Left hindlimb (tissue), 1 donor: ENCODE measurements at regions not wholly inside any gene's neighbourhood (a gene's known extent, or its start where the extent isn't known, plus 50 kb on each side); places are given as distances from the start of the nearest gene placed in this dataset.
"Not testable (repeated sequence)": the region's sequence is repeated elsewhere in the genome, so short reads cannot be mapped to it uniquely, and the experiment has no call there.

Experiments
- DNase-seq: peaks from one replicate; pipeline ENCODE4 v3.0.0-alpha.2; 2018

GRCh38 chr21:24436236-24436635 lies 1171.0 kb downstream of the MRPL39 start:
- DNase-seq: no peak

DNA sequence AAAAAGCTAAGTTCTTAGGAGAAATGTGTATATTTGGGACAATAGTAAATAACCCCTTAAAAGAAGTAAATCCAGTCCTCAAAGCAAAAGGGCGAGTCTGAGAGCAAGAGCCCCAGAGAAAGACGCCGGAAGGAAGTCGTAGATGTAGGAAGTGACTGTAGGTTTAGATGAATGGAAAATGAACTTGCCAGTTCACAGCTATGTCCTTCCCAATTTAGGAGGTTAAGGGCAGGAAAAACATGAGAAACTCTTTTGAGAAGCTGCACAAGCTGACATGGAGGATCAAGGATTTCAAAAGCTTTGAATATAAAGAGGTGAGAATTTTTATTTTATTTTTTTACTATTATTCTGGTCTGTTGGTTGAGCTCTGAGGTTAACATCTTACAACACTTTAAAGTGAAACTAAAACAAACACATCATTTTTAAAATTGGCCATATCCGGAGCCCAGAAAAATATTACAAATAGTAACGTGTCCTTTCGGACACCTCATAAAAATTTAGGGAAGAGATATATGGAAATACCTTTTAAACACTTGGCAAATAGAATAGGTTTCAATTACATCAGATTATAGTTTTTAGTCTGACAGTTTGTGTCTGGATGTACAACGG lies 1178.6 kb downstream of the MRPL39 start:
- no peak for DNase-seq

- DNase-seq: no peak
Measured at GRCh38 chr21:24424776-24425175, 1182.5 kb downstream of the MRPL39 start.

DNA sequence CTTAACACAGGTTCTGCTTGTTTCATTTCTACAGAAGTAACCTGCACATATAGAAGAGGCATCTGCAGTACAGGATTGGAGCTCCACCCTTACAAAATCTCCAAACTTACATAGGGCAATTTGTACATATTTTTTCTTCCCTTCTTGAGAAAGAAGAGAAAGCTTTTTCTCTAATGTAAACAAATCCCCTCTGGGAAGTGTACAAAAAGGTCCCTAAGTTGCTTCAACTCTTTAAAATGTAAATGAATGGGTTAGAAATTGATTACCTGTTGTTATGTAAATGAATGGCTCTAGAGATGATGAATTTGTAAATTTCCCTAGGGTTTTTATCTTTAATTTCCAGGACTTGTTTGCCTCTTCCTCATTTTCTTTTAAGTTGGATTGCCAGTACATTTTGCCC lies 1183.7 kb downstream of the MRPL39 start:
- no peak for DNase-seq

DNA sequence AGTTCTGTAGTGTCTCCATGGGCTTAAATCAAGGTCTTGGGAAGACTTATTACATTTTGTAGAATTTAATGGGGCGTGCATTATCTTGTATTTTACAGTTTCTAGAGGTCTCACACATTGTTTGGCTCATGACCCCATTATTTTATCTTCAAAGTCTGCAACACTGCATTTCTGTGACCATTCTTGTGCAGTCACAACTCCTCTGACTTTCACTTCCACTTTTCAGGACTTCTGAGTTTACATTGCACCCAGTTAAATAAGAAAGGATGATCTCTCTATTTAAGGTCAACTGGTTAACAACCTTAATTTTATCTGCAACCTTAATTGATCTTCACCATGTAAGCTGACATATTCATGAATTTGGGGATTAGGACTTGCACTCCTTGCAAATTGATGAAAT lies 1186.6 kb downstream of the MRPL39 start:
- DNase-seq: no peak

- not testable (repeated sequence) for DNase-seq
Measured at GRCh38 chr21:24419641-24420040, 1187.6 kb downstream of the MRPL39 start.

GRCh38 chr21:24418671-24419070 lies 1188.6 kb downstream of the MRPL39 start:
- no peak for DNase-seq

- no peak for DNase-seq
Measured at GRCh38 chr21:24411429-24411828, 1195.9 kb downstream of the MRPL39 start.

DNA sequence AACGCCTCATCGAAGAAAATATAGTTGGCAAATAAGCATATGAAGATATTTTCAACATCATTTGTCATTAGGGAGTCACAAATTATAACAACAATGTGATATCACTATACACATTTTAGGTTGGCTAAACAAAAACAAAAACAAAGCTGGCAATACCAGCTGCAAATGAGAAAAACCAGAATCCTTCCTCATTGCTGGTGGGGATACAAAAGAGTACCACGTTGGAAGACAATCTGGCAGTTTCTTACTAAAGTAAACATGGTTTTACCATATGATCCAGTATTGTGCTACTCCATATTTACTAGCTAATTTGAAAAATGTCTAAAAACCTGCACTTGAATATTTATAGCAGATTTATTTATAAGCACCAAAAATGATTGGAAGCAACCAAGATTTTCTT lies 1204.1 kb downstream of the MRPL39 start:
- no peak for DNase-seq

- no peak for DNase-seq
Measured at GRCh38 chr21:24395320-24395923, 1211.9 kb downstream of the MRPL39 start.

DNA sequence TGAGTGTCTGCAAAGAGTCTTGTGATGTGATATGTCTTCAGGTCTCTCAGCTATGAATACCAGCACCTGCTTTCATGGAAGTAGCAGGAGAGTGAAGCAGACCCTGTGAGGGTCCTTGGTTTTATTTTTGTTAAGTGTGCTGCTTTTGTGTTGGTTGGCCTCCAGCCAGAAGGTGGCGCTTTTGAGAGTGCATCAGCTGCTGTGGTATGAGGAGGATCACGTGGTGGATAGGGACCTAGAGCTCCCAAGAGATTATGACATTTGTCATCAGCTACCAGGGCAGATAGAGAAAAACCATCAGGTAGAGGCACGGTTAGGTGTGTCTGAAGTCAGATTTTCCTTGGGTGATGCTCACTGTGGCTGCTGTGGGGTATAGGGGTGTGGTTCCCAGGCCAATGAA lies 1232.1 kb downstream of the MRPL39 start:
- no peak for DNase-seq

- no peak for DNase-seq
Measured at GRCh38 chr21:24372506-24372905, 1234.8 kb downstream of the MRPL39 start.

- no peak for DNase-seq
Measured at GRCh38 chr21:24369746-24370145, 1237.5 kb downstream of the MRPL39 start.

- no peak for DNase-seq
Measured at GRCh38 chr21:24369278-24369677, 1238.0 kb downstream of the MRPL39 start.

- DNase-seq: no peak
Measured at GRCh38 chr21:24367936-24368335, 1239.3 kb downstream of the MRPL39 start.

GRCh38 chr21:24353492-24353891 lies 1253.8 kb downstream of the MRPL39 start:
- no peak for DNase-seq

DNA sequence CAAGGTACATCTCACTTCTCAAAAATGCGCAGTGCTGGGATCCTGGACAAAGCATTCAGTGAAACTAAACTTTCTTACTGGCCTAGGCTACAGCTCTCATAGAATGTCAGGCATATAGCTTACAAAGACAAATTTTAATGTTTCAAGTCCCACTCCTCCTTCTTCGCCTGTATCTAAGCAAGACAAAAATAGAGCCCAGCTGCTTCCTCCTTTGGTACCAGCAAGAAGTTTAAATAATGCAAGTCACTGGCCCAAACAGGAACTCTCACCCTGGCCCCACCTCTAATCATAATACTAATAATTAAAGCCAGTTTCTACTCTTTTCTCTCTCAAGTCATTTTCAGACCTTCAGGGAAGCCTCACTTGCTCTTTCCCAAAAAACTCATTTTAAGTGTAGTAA lies 1267.9 kb downstream of the MRPL39 start:
- DNase-seq: no peak

DNA sequence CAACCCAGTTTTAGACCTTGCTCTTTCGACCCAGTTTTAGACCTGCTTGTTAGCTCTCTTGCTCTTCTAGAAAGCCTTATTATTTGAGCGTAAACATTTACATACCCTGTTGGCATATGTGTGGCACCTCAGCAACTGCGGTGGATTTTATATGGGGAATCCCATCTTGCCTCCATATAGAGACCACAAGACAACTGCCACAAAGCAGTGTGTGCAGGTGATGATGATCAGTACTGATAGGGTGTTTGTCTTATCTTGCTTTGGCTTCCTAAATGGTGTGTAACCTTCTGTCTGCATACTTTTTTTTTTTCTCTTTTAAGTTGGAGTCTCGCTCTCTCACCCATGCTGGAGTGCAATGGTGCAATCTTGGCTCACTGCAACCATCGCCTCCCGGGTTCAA lies 1270.8 kb downstream of the MRPL39 start:
- no peak for DNase-seq

DNA sequence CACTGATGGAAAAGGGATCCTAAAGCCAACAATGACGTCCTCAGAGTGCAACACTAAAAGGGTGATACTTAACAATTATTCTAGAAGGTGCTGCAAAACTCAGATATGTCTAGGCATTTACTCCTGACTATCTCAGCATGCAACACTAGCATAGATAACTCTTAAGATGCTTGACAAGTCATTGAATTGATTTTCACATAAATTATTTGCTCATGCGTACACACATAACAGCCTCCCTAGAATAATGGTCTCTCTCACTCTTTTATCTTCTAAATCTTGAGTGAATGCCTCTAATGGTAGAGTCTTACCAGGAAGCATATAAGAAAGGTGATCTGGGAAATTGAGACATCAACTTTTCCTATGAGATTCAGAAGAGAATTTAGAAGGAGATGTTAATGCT lies 1283.7 kb downstream of the MRPL39 start:
- no peak for DNase-seq

GRCh38 chr21:24316277-24316922 lies 1290.9 kb downstream of the MRPL39 start:
- no peak for DNase-seq

- no peak for DNase-seq
Measured at GRCh38 chr21:24310788-24311187, 1296.5 kb downstream of the MRPL39 start.

DNA sequence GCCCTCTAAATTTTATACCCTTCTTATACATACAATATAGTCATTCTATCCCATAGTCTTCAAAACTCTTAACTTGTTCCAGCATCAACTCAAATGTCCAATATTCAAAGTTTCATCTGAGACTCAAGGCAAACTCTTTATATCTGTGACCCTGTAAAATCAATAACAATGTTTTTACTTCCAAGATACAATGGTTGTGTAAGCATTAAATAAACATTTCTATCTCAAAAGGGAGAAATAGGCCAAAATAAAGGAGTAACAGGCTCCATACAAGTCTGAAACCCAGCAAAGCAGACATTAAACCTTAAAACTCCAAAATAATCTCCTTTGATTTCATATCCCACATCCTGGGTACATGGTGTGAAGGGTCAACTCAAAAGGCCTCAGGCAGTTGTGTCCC lies 1299.1 kb downstream of the MRPL39 start:
- no peak for DNase-seq

DNA sequence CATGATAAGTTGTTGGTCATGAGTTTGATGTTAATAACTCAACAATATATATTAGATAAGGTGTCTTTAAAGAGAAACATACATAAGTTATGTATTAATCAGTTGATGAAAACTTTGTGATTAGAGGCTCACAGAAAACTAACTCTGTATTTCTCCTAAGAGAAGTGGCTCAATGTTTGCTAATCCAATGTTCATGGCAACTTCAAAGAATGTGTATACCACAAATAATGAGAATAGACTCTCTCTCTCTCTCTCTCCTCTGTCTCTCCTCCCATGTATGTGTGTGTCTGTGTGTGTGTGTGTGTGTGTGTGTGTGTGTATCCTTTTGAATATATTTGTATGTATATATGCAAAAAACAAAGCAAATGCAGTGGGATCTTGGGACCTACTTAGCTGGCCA lies 1304.9 kb downstream of the MRPL39 start:
- DNase-seq: no peak

- DNase-seq: no peak
Measured at GRCh38 chr21:24298040-24298439, 1309.2 kb downstream of the MRPL39 start.

GRCh38 chr21:24294171-24294570 lies 1313.1 kb downstream of the MRPL39 start:
- DNase-seq: no peak
